ENCODE measurements at regions not wholly inside any gene's neighbourhood (a gene's known extent, or its start where the extent isn't known, plus 50 kb on each side); places are given as distances from the start of the nearest gene placed in this dataset.

DNA sequence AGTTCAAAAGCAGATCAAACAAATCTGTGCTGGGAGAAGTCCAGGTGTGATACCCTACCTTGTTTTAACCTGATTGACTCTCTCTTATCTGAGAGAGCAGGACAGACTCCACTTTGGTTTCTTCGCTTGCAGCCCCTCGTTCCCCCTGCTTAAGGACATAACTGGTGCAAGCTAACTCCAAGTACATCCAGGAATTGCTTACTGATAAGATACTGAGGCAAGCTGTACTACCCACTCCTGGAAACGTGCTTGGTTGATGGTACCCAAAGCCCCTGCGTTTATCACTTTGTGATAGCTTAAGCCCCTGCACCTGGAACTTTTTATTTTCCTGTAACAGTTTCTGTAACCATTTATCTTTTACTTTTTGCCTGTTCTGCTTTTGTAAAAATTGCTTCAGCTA lies 157.0 kb upstream of the OLIG3 start:
- no peak overlapping the region for H3K27ac ChIP-seq (ENCODE audit: insufficient read depth, low read length)
- no peak for DNase-seq (ENCODE audit: low read depth in 2 of 2)
- H3K4me3 ChIP-seq (replicated peaks in 1 of 4; ENCODE audit: control extremely low read depth in 1 of 4, insufficient read depth in 1 of 4, low read depth in 3 of 4, low read length in 4 of 4) = no peak overlapping the region
- no peaks in the 10 kb centered on the region for H3K79me2 ChIP-seq (ENCODE audit: control insufficient read depth, insufficient read depth, low read length)
- H3K9ac ChIP-seq (ENCODE audit: insufficient read depth, low read length) = no peak overlapping the region
- H4K20me1 ChIP-seq (ENCODE audit: control insufficient read depth, extremely low read depth, insufficient read depth, low read length) = no peaks in the 10 kb centered on the region
- H2AFZ ChIP-seq (ENCODE audit: low read length) = no peak overlapping the region
- no peak overlapping the region for H3K4me2 ChIP-seq (ENCODE audit: extremely low read depth, insufficient read depth, low read length)
- no peaks in the 10 kb centered on the region for H3K4me1 ChIP-seq (ENCODE audit: control insufficient read depth, extremely low read depth, insufficient read depth, low read length)
- no peaks in the 10 kb centered on the region for H3K9me3 ChIP-seq (ENCODE audit: control insufficient read depth, insufficient read depth, low read depth, low read length)
- TF ChIP-seq, protein P1, sequence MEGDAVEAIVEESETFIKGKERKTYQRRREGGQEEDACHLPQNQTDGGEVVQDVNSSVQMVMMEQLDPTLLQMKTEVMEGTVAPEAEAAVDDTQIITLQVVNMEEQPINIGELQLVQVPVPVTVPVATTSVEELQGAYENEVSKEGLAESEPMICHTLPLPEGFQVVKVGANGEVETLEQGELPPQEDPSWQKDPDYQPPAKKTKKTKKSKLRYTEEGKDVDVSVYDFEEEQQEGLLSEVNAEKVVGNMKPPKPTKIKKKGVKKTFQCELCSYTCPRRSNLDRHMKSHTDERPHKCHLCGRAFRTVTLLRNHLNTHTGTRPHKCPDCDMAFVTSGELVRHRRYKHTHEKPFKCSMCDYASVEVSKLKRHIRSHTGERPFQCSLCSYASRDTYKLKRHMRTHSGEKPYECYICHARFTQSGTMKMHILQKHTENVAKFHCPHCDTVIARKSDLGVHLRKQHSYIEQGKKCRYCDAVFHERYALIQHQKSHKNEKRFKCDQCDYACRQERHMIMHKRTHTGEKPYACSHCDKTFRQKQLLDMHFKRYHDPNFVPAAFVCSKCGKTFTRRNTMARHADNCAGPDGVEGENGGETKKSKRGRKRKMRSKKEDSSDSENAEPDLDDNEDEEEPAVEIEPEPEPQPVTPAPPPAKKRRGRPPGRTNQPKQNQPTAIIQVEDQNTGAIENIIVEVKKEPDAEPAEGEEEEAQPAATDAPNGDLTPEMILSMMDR (conservative IDR thresholded peaks at IDR 0.05 in 1 of 2, IDR thresholded peaks at IDR 0.05 in 1 of 2; ENCODE audit: low read depth in 1 of 2, low read length in 2 of 2) = no peak
- TF ChIP-seq EZH2 (IDR thresholded peaks at IDR 0.05; ENCODE audit: low read length, missing control alignments) = no peak
- H3K27me3 ChIP-seq (ENCODE audit: control insufficient read depth, insufficient read depth, low read length) = no peaks in the 10 kb centered on the region
- no peaks in the 10 kb centered on the region for H3K36me3 ChIP-seq (ENCODE audit: control insufficient read depth, insufficient read depth, low read length)

DNA sequence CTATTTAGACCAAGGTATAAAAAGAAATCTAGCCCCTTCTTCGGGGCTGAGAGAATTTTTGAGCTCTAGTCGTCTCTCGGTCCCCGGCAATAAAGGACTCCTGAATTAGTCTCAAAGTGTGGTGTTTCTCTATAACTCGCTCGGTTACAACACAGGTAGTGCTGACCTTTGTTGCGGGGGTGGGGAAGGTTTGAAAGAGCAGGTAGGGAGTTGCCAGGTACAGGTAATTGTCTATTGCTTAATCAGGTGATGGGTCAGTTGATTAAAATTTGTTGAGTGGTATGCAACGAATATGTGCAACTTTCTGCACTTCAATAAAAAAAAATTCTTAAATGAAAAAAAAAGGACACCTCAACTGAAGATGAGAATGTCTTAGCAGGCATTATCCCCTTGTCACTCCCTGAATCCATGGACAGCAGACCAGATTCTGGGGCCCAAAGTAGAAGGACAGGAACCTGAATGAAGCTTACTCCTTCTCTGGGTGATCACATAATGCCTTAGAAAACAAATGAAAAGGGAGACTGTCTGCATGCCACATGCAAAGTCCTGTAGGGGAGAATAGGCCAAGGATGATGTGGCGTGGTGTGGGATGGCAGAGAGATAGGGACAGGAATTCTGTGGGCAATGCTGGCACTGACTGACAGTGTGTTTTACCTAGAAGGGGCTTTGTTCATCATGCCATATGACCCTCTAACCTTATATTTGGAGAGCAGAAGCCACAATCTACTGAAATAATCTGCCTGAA lies 157.6 kb upstream of the OLIG3 start:
- H3K79me2 ChIP-seq (ENCODE audit: control insufficient read depth, insufficient read depth, low read length) = no peaks in the 10 kb centered on the region
- H3K9me3 ChIP-seq (ENCODE audit: control insufficient read depth, insufficient read depth, low read depth, low read length) = no peaks in the 10 kb centered on the region
- no peaks in the 10 kb centered on the region for H3K27me3 ChIP-seq (ENCODE audit: control insufficient read depth, insufficient read depth, low read length)
- no peaks in the 10 kb centered on the region for H3K36me3 ChIP-seq (ENCODE audit: control insufficient read depth, insufficient read depth, low read length)
- H4K20me1 ChIP-seq (ENCODE audit: control insufficient read depth, extremely low read depth, insufficient read depth, low read length) = no peaks in the 10 kb centered on the region
- H3K4me3 ChIP-seq (replicated peaks in 1 of 4; ENCODE audit: control extremely low read depth in 1 of 4, insufficient read depth in 1 of 4, low read depth in 3 of 4, low read length in 4 of 4) = no peak overlapping the region
- TF ChIP-seq, protein P1 (conservative IDR thresholded peaks at IDR 0.05 in 1 of 2, IDR thresholded peaks at IDR 0.05 in 1 of 2; ENCODE audit: low read depth in 1 of 2, low read length in 2 of 2) = no peak
- TF ChIP-seq EZH2 (IDR thresholded peaks at IDR 0.05; ENCODE audit: low read length, missing control alignments) = no peak
- no peak overlapping the region for H2AFZ ChIP-seq (ENCODE audit: low read length)
- no peak overlapping the region for H3K9ac ChIP-seq (ENCODE audit: insufficient read depth, low read length)
- H3K4me1 ChIP-seq (ENCODE audit: control insufficient read depth, extremely low read depth, insufficient read depth, low read length) = no peaks in the 10 kb centered on the region
- no peak overlapping the region for H3K4me2 ChIP-seq (ENCODE audit: extremely low read depth, insufficient read depth, low read length)
- DNase-seq (ENCODE audit: low read depth in 2 of 2) = no peak
- no peak overlapping the region for H3K27ac ChIP-seq (ENCODE audit: insufficient read depth, low read length)

DNA sequence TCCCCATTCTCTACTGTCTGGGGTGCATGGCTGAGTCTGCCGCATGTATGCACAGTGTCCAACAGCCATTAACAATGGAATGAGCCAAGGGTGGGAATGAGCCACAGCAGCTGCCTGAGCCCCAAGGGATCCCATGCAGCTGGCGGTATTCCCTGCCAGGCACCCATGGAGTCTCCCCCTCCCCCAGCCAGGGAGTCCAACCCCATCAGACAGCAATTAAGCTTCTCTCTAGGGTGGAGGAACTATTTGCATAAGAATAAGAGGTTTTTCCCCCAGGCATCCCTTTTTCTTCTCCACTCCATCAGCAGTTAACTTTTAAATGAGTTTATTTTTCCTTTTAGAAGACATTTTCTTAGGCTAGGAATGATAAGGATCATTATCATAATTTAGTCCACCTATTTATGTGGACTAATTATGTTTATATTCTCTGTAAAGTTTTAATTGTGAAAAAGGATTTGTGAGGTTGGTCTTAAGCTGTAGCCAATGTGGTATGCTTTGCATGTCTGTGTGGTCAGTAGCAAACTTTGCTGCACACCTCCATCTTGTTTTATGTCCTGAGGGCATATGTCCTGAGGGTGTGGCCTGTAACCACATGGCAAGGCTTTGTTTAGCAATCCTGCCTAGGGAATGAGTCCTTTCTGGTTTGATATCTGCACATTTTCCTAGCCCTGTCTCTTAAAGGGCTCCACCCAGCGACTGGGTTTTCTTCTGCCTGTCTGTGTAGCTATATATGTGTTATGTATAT lies 158.9 kb upstream of the OLIG3 start:
- H3K36me3 ChIP-seq (ENCODE audit: control insufficient read depth, insufficient read depth, low read length) = no peaks in the 10 kb centered on the region
- H4K20me1 ChIP-seq (ENCODE audit: control insufficient read depth, extremely low read depth, insufficient read depth, low read length) = no peaks in the 10 kb centered on the region
- H3K79me2 ChIP-seq (ENCODE audit: control insufficient read depth, insufficient read depth, low read length) = no peaks in the 10 kb centered on the region
- H3K4me1 ChIP-seq (ENCODE audit: control insufficient read depth, extremely low read depth, insufficient read depth, low read length) = no peaks in the 10 kb centered on the region
- no peak for DNase-seq (ENCODE audit: low read depth in 2 of 2)
- H2AFZ ChIP-seq (ENCODE audit: low read length) = no peak overlapping the region
- H3K4me3 ChIP-seq (replicated peaks in 1 of 4; ENCODE audit: control extremely low read depth in 1 of 4, insufficient read depth in 1 of 4, low read depth in 3 of 4, low read length in 4 of 4) = no peak overlapping the region
- no peaks in the 10 kb centered on the region for H3K27me3 ChIP-seq (ENCODE audit: control insufficient read depth, insufficient read depth, low read length)
- H3K9me3 ChIP-seq (ENCODE audit: control insufficient read depth, insufficient read depth, low read depth, low read length) = no peaks in the 10 kb centered on the region
- no peak overlapping the region for H3K27ac ChIP-seq (ENCODE audit: insufficient read depth, low read length)
- H3K9ac ChIP-seq (ENCODE audit: insufficient read depth, low read length) = no peak overlapping the region
- TF ChIP-seq, protein P1 (conservative IDR thresholded peaks at IDR 0.05 in 1 of 2, IDR thresholded peaks at IDR 0.05 in 1 of 2; ENCODE audit: low read depth in 1 of 2, low read length in 2 of 2) = no peak
- TF ChIP-seq EZH2 (IDR thresholded peaks at IDR 0.05; ENCODE audit: low read length, missing control alignments) = no peak
- no peak overlapping the region for H3K4me2 ChIP-seq (ENCODE audit: extremely low read depth, insufficient read depth, low read length)
